IPS-15b (cell line): ENCODE measurements at regions not wholly inside any gene's neighbourhood (a gene's known extent, or its start where the extent isn't known, plus 50 kb on each side); places are given as distances from the start of the nearest gene placed in this dataset.
"Not testable (repeated sequence)": the region's sequence is repeated elsewhere in the genome, so short reads cannot be mapped to it uniquely, and the experiment has no call there.

ENCODE experiments used
- H3K27me3 ChIP-seq: one replicate; pipeline ENCODE4 v1.6.1; 2013; ENCODE audit warnings: low read length; ENCODE audit not compliant: control insufficient read depth, insufficient read depth
- H3K36me3 ChIP-seq: one replicate; pipeline ENCODE4 v1.6.1; 2013; ENCODE audit warnings: low read length; ENCODE audit not compliant: control insufficient read depth, insufficient read depth
- H3K4me1 ChIP-seq: one replicate; pipeline ENCODE4 v1.6.1; 2013; ENCODE audit warnings: mild to moderate bottlenecking, low read length; ENCODE audit not compliant: control insufficient read depth, insufficient read depth
- H3K4me3 ChIP-seq: one replicate; pipeline ENCODE4 v1.5.1; 2013; ENCODE audit warnings: low read depth, low read length
- H3K9ac ChIP-seq: one replicate; pipeline ENCODE4 v1.6.1; 2013; ENCODE audit warnings: low read depth, mild to moderate bottlenecking, low read length
- H3K9me3 ChIP-seq: one replicate; pipeline ENCODE4 v1.6.1; 2013; ENCODE audit warnings: mild to moderate bottlenecking, low read length; ENCODE audit not compliant: control insufficient read depth, insufficient read depth

- Histone ChIP-seq H3K4me3 (peak overlapping the region; percentile 73), H3K9ac (peak overlapping the region; percentile 24)
- not testable (repeated sequence) for H3K4me1 ChIP-seq, H3K36me3 ChIP-seq, H3K9me3 ChIP-seq, H3K27me3 ChIP-seq
These were observed 229.0 kb upstream of the FRG2C start for GRCh38 chr3:75434913-75435793.

- H3K4me3 ChIP-seq, result peak overlapping the region; percentile 75
- H3K36me3 ChIP-seq, H3K4me1 ChIP-seq, H3K9me3 ChIP-seq, H3K27me3 ChIP-seq: not testable (repeated sequence)
- peak overlapping the region; percentile 60 for H3K9ac ChIP-seq
These were observed 228.2 kb upstream of the FRG2C start for GRCh38 chr3:75435794-75436400.

- H3K4me1 ChIP-seq, H3K9ac ChIP-seq, H3K4me3 ChIP-seq, H3K9me3 ChIP-seq, H3K27me3 ChIP-seq, H3K36me3 ChIP-seq: not testable (repeated sequence)
These were observed 223.1 kb upstream of the FRG2C start for GRCh38 chr3:75440986-75441385.

DNA sequence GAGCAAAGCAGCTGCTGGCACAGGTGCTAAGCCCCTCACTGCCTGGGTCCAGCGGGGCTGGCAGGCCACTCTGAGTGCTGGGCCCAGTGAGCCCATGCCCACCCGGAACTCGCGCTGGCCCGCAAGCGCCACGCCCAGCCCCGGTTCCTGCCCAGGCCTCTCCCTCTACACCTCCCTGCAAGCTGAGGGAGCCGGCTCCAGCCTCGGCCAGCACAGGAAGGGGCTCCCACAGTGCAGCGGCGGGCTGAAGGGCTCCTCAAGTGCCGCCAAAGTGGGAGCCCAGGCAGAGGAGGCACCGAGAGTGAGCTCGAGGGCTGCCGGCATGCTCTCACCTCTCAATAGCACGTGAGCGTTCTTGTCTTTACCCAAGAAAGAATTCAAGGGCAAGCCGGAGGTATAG is 219.5 kb upstream of the FRG2C start:
- H3K4me3 ChIP-seq, H3K9ac ChIP-seq, H3K27me3 ChIP-seq, H3K4me1 ChIP-seq, H3K36me3 ChIP-seq, H3K9me3 ChIP-seq: not testable (repeated sequence)

DNA sequence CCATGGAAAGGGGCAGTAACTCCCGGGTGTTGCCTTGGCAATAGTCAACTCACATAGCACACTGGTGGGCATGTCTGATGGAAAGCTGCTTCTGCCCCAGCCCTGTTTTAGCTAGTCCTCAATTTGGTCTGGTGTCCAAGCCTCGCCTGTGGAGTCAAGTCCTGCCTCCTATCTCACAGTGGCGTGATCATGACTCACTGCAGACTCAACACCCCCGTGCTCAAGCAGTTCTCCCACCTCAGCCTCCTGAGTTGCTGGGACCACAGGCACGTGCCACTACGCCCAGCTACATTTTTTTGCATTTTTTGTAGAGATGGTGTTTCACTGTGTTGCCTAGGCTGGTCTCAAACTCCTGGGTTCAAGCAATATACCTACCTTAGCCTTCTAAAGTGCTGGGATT is 218.9 kb upstream of the FRG2C start:
- not testable (repeated sequence) for H3K4me3 ChIP-seq, H3K36me3 ChIP-seq, H3K9me3 ChIP-seq, H3K9ac ChIP-seq, H3K4me1 ChIP-seq, H3K27me3 ChIP-seq

- H3K4me1 ChIP-seq, H3K9ac ChIP-seq, H3K27me3 ChIP-seq, H3K36me3 ChIP-seq, H3K4me3 ChIP-seq, H3K9me3 ChIP-seq: not testable (repeated sequence)
These were observed 217.2 kb upstream of the FRG2C start for GRCh38 chr3:75446948-75447347.

GRCh38 chr3:75453328-75453727 is 210.8 kb upstream of the FRG2C start:
- not testable (repeated sequence) for H3K36me3 ChIP-seq, H3K9me3 ChIP-seq, H3K4me3 ChIP-seq, H3K9ac ChIP-seq, H3K27me3 ChIP-seq, H3K4me1 ChIP-seq

GRCh38 chr3:75453839-75454238 is 210.3 kb upstream of the FRG2C start:
- not testable (repeated sequence) for H3K9me3 ChIP-seq, H3K4me3 ChIP-seq, H3K36me3 ChIP-seq, H3K27me3 ChIP-seq, H3K4me1 ChIP-seq, H3K9ac ChIP-seq

- not testable (repeated sequence) for H3K4me3 ChIP-seq, H3K9me3 ChIP-seq, H3K27me3 ChIP-seq, H3K36me3 ChIP-seq, H3K4me1 ChIP-seq, H3K9ac ChIP-seq
These were observed 189.6 kb upstream of the FRG2C start for GRCh38 chr3:75474530-75474929.

- H3K27me3 ChIP-seq, H3K4me1 ChIP-seq, H3K9me3 ChIP-seq, H3K4me3 ChIP-seq, H3K9ac ChIP-seq, H3K36me3 ChIP-seq: not testable (repeated sequence)
These were observed 167.5 kb upstream of the FRG2C start for GRCh38 chr3:75496600-75496999.

GRCh38 chr3:75500357-75500756 is 163.8 kb upstream of the FRG2C start:
- not testable (repeated sequence) for H3K9ac ChIP-seq, H3K27me3 ChIP-seq, H3K4me3 ChIP-seq, H3K4me1 ChIP-seq, H3K36me3 ChIP-seq, H3K9me3 ChIP-seq

- not testable (repeated sequence) for H3K9me3 ChIP-seq, H3K4me1 ChIP-seq, H3K9ac ChIP-seq, H3K27me3 ChIP-seq, H3K4me3 ChIP-seq, H3K36me3 ChIP-seq
These were observed 162.0 kb upstream of the FRG2C start for GRCh38 chr3:75502171-75502570.
